Endothelial cell of umbilical vein (primary cell): ENCODE measurements at regions not wholly inside any gene's neighbourhood (a gene's known extent, or its start where the extent isn't known, plus 50 kb on each side); places are given as distances from the start of the nearest gene placed in this dataset.

Source experiments
- BruUV-seq: library from RNA; stranded (reverse); fragments of 400-500 nt; replicated peaks from 2 replicates; lab custom pipeline; 2021; lab: Mats Ljungman, UMichigan
- CTCF ChIA-PET: fragments of 300-600, 350-600 bp; sonication (Branson Sonifier 250); formaldehyde crosslinking; loops from one replicate; lab custom pipeline; 2021; ENCODE audit warnings: antibody characterized with exemption, inconsistent platforms; lab: Charles Lee
- POLR2A ChIA-PET: fragments of 300-600, 350-600 bp; sonication (Branson Sonifier 250); formaldehyde crosslinking; loops from one replicate; lab custom pipeline; 2021; ENCODE audit warnings: antibody characterized with exemption, inconsistent platforms; lab: Charles Lee
- DNase-seq: peaks from one replicate; pipeline ENCODE4 v3.0.0-alpha.2; 2011; ENCODE audit warnings: low read depth, low spot score
- FAIRE-seq: peaks from 2 replicates; lab custom pipeline; 2011; peaks lifted over from hg19 to GRCh38; lab: Jason Lieb, UNC
- H2AFZ ChIP-seq: 2 replicates; pipeline ENCODE4 v1.6.0; 2012; ENCODE audit warnings: low read depth, low read length, control low read depth, inconsistent platforms
- H3K27ac ChIP-seq: 2 replicates; pipeline ENCODE4 v1.5.1; 2011; ENCODE audit warnings: low read depth, mild to moderate bottlenecking, control low read depth, low read length, moderate library complexity; ENCODE audit not compliant: insufficient read depth
- H3K27me3 ChIP-seq, 2 experiments: 2 replicates each; pipeline versions ENCODE4 v1.6.0 to v1.6.1; 2011; ENCODE audit warnings: low read length in 2 of 2, mixed read lengths in 1 of 2; ENCODE audit not compliant: control insufficient read depth in 2 of 2, insufficient read depth in 2 of 2
- H3K36me3 ChIP-seq, 2 experiments: 2 replicates in 1 of 2; 3 replicates in 1 of 2; pipeline ENCODE4 v1.5.1; 2011; ENCODE audit warnings: low read length in 2 of 2, mild to moderate bottlenecking in 1 of 2, moderate library complexity in 1 of 2; ENCODE audit not compliant: control insufficient read depth in 2 of 2, insufficient read depth in 2 of 2; ENCODE audit errors: extremely low read depth in 1 of 2
- H3K4me1 ChIP-seq: 3 replicates; pipeline ENCODE4 v1.5.1; 2011; ENCODE audit warnings: mild to moderate bottlenecking, low read length; ENCODE audit not compliant: control insufficient read depth, insufficient read depth; ENCODE audit errors: extremely low read depth
- H3K4me2 ChIP-seq: 2 replicates; pipeline ENCODE4 v1.6.1; 2011; ENCODE audit warnings: low read length, control low read depth, mixed read lengths; ENCODE audit not compliant: insufficient read depth
- H3K4me3 ChIP-seq, 3 experiments: fragments of 200-600 bp in 1 of 3; sonication (generic), shearing (Covaris generic) in 1 of 3; replicated peaks in 1 of 3; 2 replicates each; pipeline ENCODE4 v1.5.1; 2011 to 2016; ENCODE audit warnings: control low read depth in 3 of 3, low read length in 3 of 3, mild to moderate bottlenecking in 2 of 3, inconsistent platforms in 1 of 3, low read depth in 1 of 3, moderate library complexity in 1 of 3; ENCODE audit not compliant: insufficient read depth in 1 of 3
- H3K79me2 ChIP-seq: 2 replicates; pipeline ENCODE4 v1.6.0; 2012; ENCODE audit warnings: low read length, inconsistent platforms; ENCODE audit not compliant: control insufficient read depth, insufficient read depth
- H3K9ac ChIP-seq: replicated peaks from 2 replicates; pipeline ENCODE3; 2011; ENCODE audit warnings: low read length, control low read depth; ENCODE audit not compliant: insufficient read depth; ENCODE audit errors: extremely low read depth
- H3K9me1 ChIP-seq: replicated peaks from 3 replicates; pipeline ENCODE4 v1.6.0; 2011; ENCODE audit warnings: mild to moderate bottlenecking, low read length; ENCODE audit not compliant: control insufficient read depth, insufficient read depth; ENCODE audit errors: extremely low read depth
- H3K9me3 ChIP-seq: replicated peaks from 2 replicates; pipeline ENCODE4 v1.5.1; 2012; ENCODE audit warnings: low read length, inconsistent platforms; ENCODE audit not compliant: control insufficient read depth, insufficient read depth
- H4K20me1 ChIP-seq: replicated peaks from 2 replicates; pipeline ENCODE3; 2011; ENCODE audit warnings: mild to moderate bottlenecking, low read length; ENCODE audit not compliant: control insufficient read depth, insufficient read depth; ENCODE audit errors: extremely low read depth
- EZH2 ChIP-seq: IDR thresholded peaks from 2 replicates; pipeline ENCODE4 v1.6.1; 2012; ENCODE audit warnings: borderline replicate concordance, low read depth, mild to moderate bottlenecking, moderate library complexity, low read length, inconsistent platforms; ENCODE audit not compliant: severe bottlenecking
- FOS ChIP-seq: IDR thresholded peaks from 2 replicates; pipeline ENCODE4 v1.6.1; 2011; ENCODE audit warnings: mild to moderate bottlenecking, low read length, moderate library complexity, borderline replicate concordance; ENCODE audit not compliant: insufficient read depth
- GATA2 ChIP-seq: IDR thresholded peaks from 2 replicates; pipeline ENCODE4 v1.7.0; 2011; ENCODE audit warnings: low read depth, mild to moderate bottlenecking, moderate library complexity, mixed read lengths, low read length; ENCODE audit not compliant: insufficient read length, insufficient read depth
- JUN ChIP-seq: IDR thresholded peaks from 2 replicates; pipeline ENCODE4 v1.6.1; 2011; ENCODE audit warnings: borderline replicate concordance, low read depth; ENCODE audit not compliant: insufficient read length, insufficient read depth
- MYC ChIP-seq: IDR thresholded peaks from one replicate; pipeline ENCODE4 v1.6.1; 2011; ENCODE audit warnings: mild to moderate bottlenecking, low read depth, low read length
- POLR2A ChIP-seq: IDR thresholded peaks from 2 replicates; pipeline ENCODE4 v1.6.1; 2012; ENCODE audit warnings: low read depth, mild to moderate bottlenecking, control low read depth, low read length
- POLR2AphosphoS5 ChIP-seq: IDR thresholded peaks from 2 replicates; pipeline ENCODE4 v1.6.1; 2012; ENCODE audit warnings: low read depth, mild to moderate bottlenecking, control low read depth, low read length, moderate library complexity; ENCODE audit not compliant: insufficient read depth
- dilution Hi-C: fragments of 300-500 bp; cut with MboI; formaldehyde crosslinking; loops from one replicate; pipeline ENCODE4 v1.15.0; 2019; ENCODE audit warnings: low sequenced_read_pairs; ENCODE audit not compliant: extremely low pct_ligation_motif_present
- intact Hi-C: fragments of 100-400 bp; cut with micrococcal nuclease; formaldehyde crosslinking; loops from one replicate; pipeline ENCODE4 v1.10.0; 2022
- TF ChIP-seq, protein P1 (sequence below): IDR thresholded peaks from 2 replicates; pipeline ENCODE4 v1.6.1; 2011; ENCODE audit not compliant: insufficient read depth, insufficient read length

DNA sequence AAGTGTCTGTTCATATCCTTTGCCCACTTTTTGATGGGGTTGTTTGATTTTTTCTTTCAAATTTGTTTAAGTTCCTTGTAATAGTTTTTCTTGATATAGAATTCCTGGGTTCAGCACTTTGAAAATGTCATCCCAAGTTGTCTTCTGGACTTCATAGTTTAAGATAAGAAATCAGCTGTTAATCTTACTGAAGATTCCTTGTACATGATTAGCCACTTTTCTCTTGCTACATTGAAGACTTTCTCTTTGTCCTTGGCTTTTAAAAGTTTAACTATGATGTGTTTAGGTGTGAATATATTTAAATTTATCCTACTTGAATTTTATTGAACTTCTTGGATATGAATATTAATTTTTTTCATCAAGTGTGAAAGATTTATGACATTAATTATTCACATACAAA, 387.2 kb upstream of the CWC22 start:
- no peak overlapping the region for H3K27ac ChIP-seq
- intact Hi-C loops: no loop called here
- H3K4me3 ChIP-seq: no peak overlapping the region
- no peaks in the 10 kb centered on the region for H3K36me3 ChIP-seq
- FAIRE-seq (no peak), DNase-seq (no peak)
- H3K9me3 ChIP-seq: no peaks in the 10 kb centered on the region
- no peak overlapping the region for H2AFZ ChIP-seq
- TF ChIP-seq JUN: no peak
- TF ChIP-seq POLR2A: no peak
- no peak for TF ChIP-seq FOS
- no peak for TF ChIP-seq EZH2
- TF ChIP-seq POLR2AphosphoS5: no peak
- TF ChIP-seq, protein P1, sequence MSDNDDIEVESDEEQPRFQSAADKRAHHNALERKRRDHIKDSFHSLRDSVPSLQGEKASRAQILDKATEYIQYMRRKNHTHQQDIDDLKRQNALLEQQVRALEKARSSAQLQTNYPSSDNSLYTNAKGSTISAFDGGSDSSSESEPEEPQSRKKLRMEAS: no peak
- TF ChIP-seq MYC: no peak
- no peak for TF ChIP-seq GATA2
- no peak overlapping the region for H3K4me2 ChIP-seq
- ChIA-PET POLR2A (no interaction called here), CTCF (interaction anchor here (1.1 kb wide), 1 partner anchor 10 kb away, joined by 3 read pairs; no protein-coding TSS in a partner anchor)
- no peaks in the 10 kb centered on the region for H4K20me1 ChIP-seq
- H3K4me1 ChIP-seq: no peaks in the 10 kb centered on the region
- no TSS peak for BruUV-seq
- H3K79me2 ChIP-seq: no peaks in the 10 kb centered on the region
- no peak overlapping the region for H3K9ac ChIP-seq
- dilution Hi-C loops: no loop called here
- no peaks in the 10 kb centered on the region for H3K27me3 ChIP-seq
- no peaks in the 10 kb centered on the region for H3K9me1 ChIP-seq

DNA sequence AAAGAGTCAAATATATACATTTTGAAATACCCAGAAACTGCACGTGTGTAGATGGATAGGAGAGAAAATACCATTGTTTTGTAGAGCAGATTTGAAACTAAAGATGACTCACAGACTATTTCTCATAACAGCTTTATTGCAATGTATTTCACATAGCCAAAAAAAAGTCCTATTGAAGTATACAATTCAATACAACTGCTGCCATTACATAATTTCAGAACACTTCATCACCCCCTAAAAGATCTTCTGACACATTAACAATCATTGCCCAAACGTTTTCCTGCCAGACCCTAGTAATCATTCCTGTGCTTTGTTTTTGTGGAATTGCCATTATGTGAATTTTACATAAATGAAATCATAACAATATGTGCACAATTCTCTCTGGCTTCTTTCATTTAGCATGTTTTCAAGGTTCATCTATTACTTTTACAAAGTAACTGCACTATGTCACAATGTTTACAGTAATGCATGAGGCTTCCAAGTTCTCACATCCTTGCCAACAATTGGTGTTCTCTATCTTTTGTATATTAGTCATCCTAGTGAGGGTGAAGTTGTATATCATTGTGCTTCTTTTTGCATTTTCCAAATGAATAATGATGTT, 378.6 kb upstream of the CWC22 start:
- Histone ChIP-seq H3K79me2 (no peaks in the 10 kb centered on the region), H3K4me2 (peak overlapping the region; percentile 24), H3K9me3 (no peaks in the 10 kb centered on the region), H3K27me3 (no peaks in the 10 kb centered on the region), H3K4me3 (no peak overlapping the region), H3K4me1 (no peaks in the 10 kb centered on the region), H3K9me1 (no peaks in the 10 kb centered on the region), H2AFZ (no peak overlapping the region), H3K36me3 (no peaks in the 10 kb centered on the region), H4K20me1 (no peaks in the 10 kb centered on the region), H3K9ac (no peak overlapping the region), H3K27ac (no peak overlapping the region)
- DNase-seq: peak; percentile 48
- no peak for TF ChIP-seq GATA2
- peak; percentile 14 for TF ChIP-seq FOS
- TF ChIP-seq MYC: no peak
- no peak for TF ChIP-seq JUN
- ChIA-PET POLR2A (no interaction called here), CTCF (no interaction called here)
- dilution Hi-C loops: no loop called here
- FAIRE-seq: no peak
- intact Hi-C loops: no loop called here
- no TSS peak for BruUV-seq
